IMR-90 (cell line): ENCODE measurements at regions not wholly inside any gene's neighbourhood (a gene's known extent, or its start where the extent isn't known, plus 50 kb on each side); places are given as distances from the start of the nearest gene placed in this dataset.

ENCODE experiments used
- ATAC-seq: fragments of 200-7000 bp; cut with Tn5 transposase; 2 replicates; pipeline ENCODE4 v1.9.1; 2020; ENCODE audit warnings: low read depth, mild to moderate bottlenecking, moderate library complexity
- BruUV-seq: library from RNA; stranded (reverse); fragments of 400-500 nt; replicated peaks from 2 replicates; lab custom pipeline; 2021; lab: Mats Ljungman, UMichigan
- CTCF ChIA-PET: fragments of 300-600 bp; formaldehyde crosslinking; extraction: SDS; loops from one replicate; lab custom pipeline; 2021; ENCODE audit warnings: antibody characterized with exemption; lab: Yijun Ruan, JAX
- POLR2A ChIA-PET: fragments of 300-600 bp; sonication (Branson Sonifier 250); formaldehyde crosslinking; loops from one replicate; lab custom pipeline; 2022; ENCODE audit warnings: antibody characterized with exemption; ENCODE audit not compliant: unreplicated experiment; lab: Charles Lee
- DNase-seq: peaks from one replicate; pipeline ENCODE4 v3.0.0; 2013
- H2AFZ ChIP-seq: replicated peaks from 2 replicates; pipeline ENCODE3; 2013; ENCODE audit warnings: low read length, mild to moderate bottlenecking; ENCODE audit not compliant: poor library complexity
- H2AK5ac ChIP-seq: 2 replicates; pipeline ENCODE4 v1.6.1; 2013; ENCODE audit warnings: low read depth, low read length, inconsistent platforms
- H2AK9ac ChIP-seq: replicated peaks from 2 replicates; pipeline ENCODE3; 2013; ENCODE audit warnings: mild to moderate bottlenecking, low read depth, low read length, moderate library complexity; ENCODE audit not compliant: poor library complexity
- H2BK120ac ChIP-seq: 2 replicates; pipeline ENCODE4 v1.6.1; 2013; ENCODE audit warnings: low read depth, low read length, inconsistent platforms
- H2BK15ac ChIP-seq: 3 replicates; pipeline ENCODE4 v1.6.1; 2013; ENCODE audit warnings: low read depth, low read length, inconsistent platforms
- H2BK20ac ChIP-seq: 2 replicates; pipeline ENCODE4 v1.6.1; 2013; ENCODE audit warnings: low read depth, mild to moderate bottlenecking, inconsistent platforms, low read length, moderate library complexity
- H2BK5ac ChIP-seq: 2 replicates; pipeline ENCODE4 v1.6.1; 2013; ENCODE audit warnings: mild to moderate bottlenecking, low read depth, low read length, inconsistent platforms; ENCODE audit not compliant: poor library complexity, severe bottlenecking
- H3K14ac ChIP-seq: replicated peaks from 2 replicates; pipeline ENCODE4 v1.6.1; 2013; ENCODE audit warnings: low read depth, low read length, inconsistent platforms
- H3K18ac ChIP-seq: 2 replicates; pipeline ENCODE4 v1.6.1; 2013; ENCODE audit warnings: low read depth, low read length, control low read depth
- H3K23ac ChIP-seq: 2 replicates; pipeline ENCODE4 v1.6.1; 2013; ENCODE audit warnings: low read depth, low read length, inconsistent platforms
- H3K27ac ChIP-seq: 2 replicates; pipeline ENCODE4 v1.5.1; 2013; ENCODE audit warnings: mild to moderate bottlenecking, control low read depth, low read length; ENCODE audit not compliant: insufficient read depth
- H3K27me3 ChIP-seq: 2 replicates; pipeline ENCODE4 v1.6.1; 2013; ENCODE audit warnings: low read length; ENCODE audit not compliant: control insufficient read depth, insufficient read depth
- H3K36me3 ChIP-seq: 2 replicates; pipeline ENCODE4 v1.6.1; 2013; ENCODE audit warnings: low read length, mixed read lengths; ENCODE audit not compliant: control insufficient read depth, insufficient read depth
- H3K4ac ChIP-seq: 2 replicates; pipeline ENCODE4 v1.6.1; 2013; ENCODE audit warnings: low read depth, low read length, inconsistent platforms
- H3K4me1 ChIP-seq: 2 replicates; pipeline ENCODE4 v1.6.1; 2013; ENCODE audit warnings: low read length, mixed read lengths; ENCODE audit not compliant: control insufficient read depth, insufficient read depth
- H3K4me2 ChIP-seq: 2 replicates; pipeline ENCODE4 v1.6.1; 2013; ENCODE audit warnings: low read depth, mild to moderate bottlenecking, control low read depth, low read length, moderate library complexity
- H3K4me3 ChIP-seq: 2 replicates; pipeline ENCODE4 v1.5.1; 2013; ENCODE audit warnings: low read depth, mild to moderate bottlenecking, control low read depth, low read length, moderate library complexity; ENCODE audit not compliant: insufficient read depth
- H3K56ac ChIP-seq: 2 replicates; pipeline ENCODE4 v1.6.1; 2013; ENCODE audit warnings: low read length, inconsistent platforms; ENCODE audit not compliant: insufficient read depth; ENCODE audit errors: extremely low read depth
- H3K79me1 ChIP-seq, 2 experiments: 2 replicates each; pipeline ENCODE4 v1.6.1; 2013; ENCODE audit warnings: low read length in 2 of 2, inconsistent platforms in 1 of 2, low read depth in 1 of 2
- H3K9ac ChIP-seq: 2 replicates; pipeline ENCODE4 v1.6.1; 2013; ENCODE audit warnings: low read depth, low read length, control low read depth
- H3K9me1 ChIP-seq: 2 replicates; pipeline ENCODE4 v1.6.1; 2013; ENCODE audit warnings: low read length, inconsistent platforms; ENCODE audit not compliant: insufficient read depth
- H3K9me3 ChIP-seq: 2 replicates; pipeline ENCODE4 v1.6.1; 2013; ENCODE audit warnings: low read length; ENCODE audit not compliant: control insufficient read depth, insufficient read depth
- H4K20me1 ChIP-seq: 2 replicates; pipeline ENCODE4 v1.6.1; 2013; ENCODE audit warnings: low read length, inconsistent platforms; ENCODE audit not compliant: insufficient read depth
- H4K5ac ChIP-seq: 2 replicates; pipeline ENCODE4 v1.6.1; 2013; ENCODE audit warnings: mild to moderate bottlenecking, low read depth, low read length, control low read depth
- H4K8ac ChIP-seq, 2 experiments: 2 replicates each; pipeline ENCODE4 v1.6.1; 2013; ENCODE audit warnings: low read depth in 2 of 2, low read length in 2 of 2, control low read depth in 1 of 2, inconsistent platforms in 1 of 2
- H4K91ac ChIP-seq: 2 replicates; pipeline ENCODE4 v1.6.1; 2013; ENCODE audit warnings: low read depth, low read length, inconsistent platforms; ENCODE audit not compliant: insufficient read depth
- BHLHE40 ChIP-seq: fragments of 150-350 bp; IDR thresholded peaks from 2 replicates; pipeline ENCODE4 v1.6.1; 2016; ENCODE audit warnings: mild to moderate bottlenecking, low read depth, low read length
- CEBPB ChIP-seq: IDR thresholded peaks from 2 replicates; pipeline ENCODE4 v1.6.1; 2012; ENCODE audit warnings: low read depth, low read length, improper control_type of control experiment
- CHD1 ChIP-seq: IDR thresholded peaks from 2 replicates; pipeline ENCODE4 v1.6.1; 2012; ENCODE audit warnings: low read depth, low read length, improper control_type of control experiment
- FOS ChIP-seq: fragments of 150-350 bp; IDR thresholded peaks from 2 replicates; pipeline ENCODE4 v1.6.1; 2016; ENCODE audit warnings: low read depth, low read length
- MAFK ChIP-seq: IDR thresholded peaks from 2 replicates; pipeline ENCODE4 v1.6.1; 2012; ENCODE audit warnings: low read depth, low read length, improper control_type of control experiment
- MAZ ChIP-seq: IDR thresholded peaks from 2 replicates; pipeline ENCODE4 v1.6.1; 2012; ENCODE audit warnings: low read depth, mild to moderate bottlenecking, low read length, improper control_type of control experiment, moderate library complexity, borderline replicate concordance
- MXI1 ChIP-seq: IDR thresholded peaks from 2 replicates; pipeline ENCODE4 v1.6.1; 2012; ENCODE audit warnings: low read depth, mild to moderate bottlenecking, low read length, moderate library complexity, borderline replicate concordance
- NFE2L2 ChIP-seq: fragments of 150-350 bp; IDR thresholded peaks from 2 replicates; pipeline ENCODE4 v1.6.1; 2016; ENCODE audit warnings: low read depth, mild to moderate bottlenecking, low read length
- POLR2A ChIP-seq: IDR thresholded peaks from 2 replicates; pipeline ENCODE4 v1.6.1; 2012; ENCODE audit warnings: mild to moderate bottlenecking, low read depth, low read length
- RAD21 ChIP-seq: IDR thresholded peaks from 2 replicates; pipeline ENCODE4 v1.6.1; 2012; ENCODE audit warnings: low read length, improper control_type of control experiment
- RCOR1 ChIP-seq: IDR thresholded peaks from 2 replicates; pipeline ENCODE4 v1.6.1; 2012; ENCODE audit warnings: mild to moderate bottlenecking, low read length, improper control_type of control experiment; ENCODE audit not compliant: insufficient replicate concordance
- SMC3 ChIP-seq: fragments of 150-350 bp; IDR thresholded peaks from 2 replicates; pipeline ENCODE4 v1.6.1; 2016; ENCODE audit warnings: low read depth, mild to moderate bottlenecking, antibody characterized with exemption, low read length, moderate library complexity
- WGBS, 2 experiments: methylation state at CpG; one replicate each; pipeline versions ENCODE4 v1.1.5 to v1.1.7; 2013; ENCODE audit warnings: missing lambda C conversion rate in 2 of 2; ENCODE audit not compliant: insufficient read length in 1 of 2; ENCODE audit errors: extremely low coverage in 2 of 2; 5-methylcytosine and 5-hydroxymethylcytosine counted together
- dilution Hi-C: fragments of 300-500 bp; cut with HindIII; formaldehyde crosslinking; loops from one replicate; pipeline ENCODE4 v1.14.3; 2018; ENCODE audit warnings: low sequenced_read_pairs; ENCODE audit not compliant: unreplicated experiment
- in situ Hi-C: fragments of 300-500 bp; cut with MboI; formaldehyde crosslinking; loops from 3 replicates; pipeline ENCODE4 v1.14.3; 2019; ENCODE audit warnings: low sequenced_read_pairs, inconsistent platforms, mixed read lengths
- intact Hi-C: fragments of 100-400 bp; cut with micrococcal nuclease; formaldehyde crosslinking; loops from 2 replicates; pipeline ENCODE4 v1.10.0; 2022
- TF ChIP-seq, protein P1 (sequence below): conservative IDR thresholded peaks from 2 replicates; pipeline ENCODE4 v1.5.1; 2012; ENCODE audit warnings: mild to moderate bottlenecking, low read depth, low read length, improper control_type of control experiment
- TF ChIP-seq, protein P2 (sequence below): fragments of 150-350 bp; IDR thresholded peaks from 2 replicates; pipeline ENCODE4 v1.6.1; 2016; ENCODE audit warnings: low read depth, mild to moderate bottlenecking, low read length, moderate library complexity, borderline replicate concordance
- TF ChIP-seq, protein P3 (sequence below): fragments of 150-350 bp; IDR thresholded peaks from 2 replicates; pipeline ENCODE4 v1.6.1; 2017; ENCODE audit warnings: mild to moderate bottlenecking, antibody characterized with exemption, low read length, low read depth

DNA sequence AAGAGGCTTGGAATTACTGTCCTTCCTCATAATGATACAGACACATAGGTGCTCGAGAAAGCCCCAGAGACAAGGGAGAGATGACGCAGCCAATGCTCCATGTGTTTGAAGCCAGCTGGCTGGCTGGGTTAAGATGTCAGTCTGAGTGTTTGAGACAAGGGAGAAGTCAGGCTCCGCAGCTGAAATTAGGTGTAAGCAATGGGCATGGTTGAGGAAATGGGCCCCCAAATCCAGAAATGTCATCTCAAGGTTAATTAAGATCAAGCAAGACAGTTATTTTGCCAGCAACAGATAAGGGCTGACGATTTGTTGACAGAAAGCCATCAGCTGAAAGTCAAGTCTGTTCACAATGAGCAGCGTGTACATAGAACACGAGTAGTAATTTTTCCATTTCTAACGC is 713.4 kb downstream of the IRX1 start:
- Histone ChIP-seq H3K18ac (no peak overlapping the region), H4K5ac (no peak overlapping the region)
- intact Hi-C loops: no loop called here

More for the DNA sequence above, 713.4 kb downstream of the IRX1 start:
- DNase-seq (no peak), ATAC-seq (no peak)
- TF ChIP-seq SMC3: no peak
- TF ChIP-seq POLR2A: no peak
- no peak for TF ChIP-seq RAD21
- no peak for TF ChIP-seq FOS
- TF ChIP-seq MAFK: no peak
- TF ChIP-seq BHLHE40: no peak
- no peak for TF ChIP-seq NFE2L2
- TF ChIP-seq MXI1: no peak
- TF ChIP-seq CEBPB: no peak
- no peak for TF ChIP-seq CHD1
- TF ChIP-seq, protein P1, sequence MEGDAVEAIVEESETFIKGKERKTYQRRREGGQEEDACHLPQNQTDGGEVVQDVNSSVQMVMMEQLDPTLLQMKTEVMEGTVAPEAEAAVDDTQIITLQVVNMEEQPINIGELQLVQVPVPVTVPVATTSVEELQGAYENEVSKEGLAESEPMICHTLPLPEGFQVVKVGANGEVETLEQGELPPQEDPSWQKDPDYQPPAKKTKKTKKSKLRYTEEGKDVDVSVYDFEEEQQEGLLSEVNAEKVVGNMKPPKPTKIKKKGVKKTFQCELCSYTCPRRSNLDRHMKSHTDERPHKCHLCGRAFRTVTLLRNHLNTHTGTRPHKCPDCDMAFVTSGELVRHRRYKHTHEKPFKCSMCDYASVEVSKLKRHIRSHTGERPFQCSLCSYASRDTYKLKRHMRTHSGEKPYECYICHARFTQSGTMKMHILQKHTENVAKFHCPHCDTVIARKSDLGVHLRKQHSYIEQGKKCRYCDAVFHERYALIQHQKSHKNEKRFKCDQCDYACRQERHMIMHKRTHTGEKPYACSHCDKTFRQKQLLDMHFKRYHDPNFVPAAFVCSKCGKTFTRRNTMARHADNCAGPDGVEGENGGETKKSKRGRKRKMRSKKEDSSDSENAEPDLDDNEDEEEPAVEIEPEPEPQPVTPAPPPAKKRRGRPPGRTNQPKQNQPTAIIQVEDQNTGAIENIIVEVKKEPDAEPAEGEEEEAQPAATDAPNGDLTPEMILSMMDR: no peak
- TF ChIP-seq, protein P2, sequence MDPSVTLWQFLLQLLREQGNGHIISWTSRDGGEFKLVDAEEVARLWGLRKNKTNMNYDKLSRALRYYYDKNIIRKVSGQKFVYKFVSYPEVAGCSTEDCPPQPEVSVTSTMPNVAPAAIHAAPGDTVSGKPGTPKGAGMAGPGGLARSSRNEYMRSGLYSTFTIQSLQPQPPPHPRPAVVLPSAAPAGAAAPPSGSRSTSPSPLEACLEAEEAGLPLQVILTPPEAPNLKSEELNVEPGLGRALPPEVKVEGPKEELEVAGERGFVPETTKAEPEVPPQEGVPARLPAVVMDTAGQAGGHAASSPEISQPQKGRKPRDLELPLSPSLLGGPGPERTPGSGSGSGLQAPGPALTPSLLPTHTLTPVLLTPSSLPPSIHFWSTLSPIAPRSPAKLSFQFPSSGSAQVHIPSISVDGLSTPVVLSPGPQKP: no peak
- no peak for TF ChIP-seq RCOR1
- TF ChIP-seq MAZ: no peak
- TF ChIP-seq, protein P3, sequence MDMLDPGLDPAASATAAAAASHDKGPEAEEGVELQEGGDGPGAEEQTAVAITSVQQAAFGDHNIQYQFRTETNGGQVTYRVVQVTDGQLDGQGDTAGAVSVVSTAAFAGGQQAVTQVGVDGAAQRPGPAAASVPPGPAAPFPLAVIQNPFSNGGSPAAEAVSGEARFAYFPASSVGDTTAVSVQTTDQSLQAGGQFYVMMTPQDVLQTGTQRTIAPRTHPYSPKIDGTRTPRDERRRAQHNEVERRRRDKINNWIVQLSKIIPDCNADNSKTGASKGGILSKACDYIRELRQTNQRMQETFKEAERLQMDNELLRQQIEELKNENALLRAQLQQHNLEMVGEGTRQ: no peak
- H3K9ac ChIP-seq: no peak overlapping the region
- no peak overlapping the region for H2AK9ac ChIP-seq
- ChIA-PET CTCF (no interaction called here), POLR2A (no interaction called here)
- H3K4ac ChIP-seq: no peak overlapping the region
- H2AK5ac ChIP-seq: no peak overlapping the region
- peaks cover 34% of the 10 kb centered on the region for H3K9me3 ChIP-seq
- no peak overlapping the region for H3K27ac ChIP-seq
- H3K56ac ChIP-seq: no peak overlapping the region
- H3K23ac ChIP-seq: no peak overlapping the region
- no peaks in the 10 kb centered on the region for H4K20me1 ChIP-seq
- H4K91ac ChIP-seq: no peak overlapping the region
- no peaks in the 10 kb centered on the region for H3K27me3 ChIP-seq
- H3K4me2 ChIP-seq: no peak overlapping the region
- no peak overlapping the region for H2AFZ ChIP-seq
- no peak overlapping the region for H2BK20ac ChIP-seq
- no peak overlapping the region for H3K14ac ChIP-seq
- H3K36me3 ChIP-seq: no peaks in the 10 kb centered on the region
- H3K79me1 ChIP-seq: no peaks in the 10 kb centered on the region
- H4K8ac ChIP-seq: no peak overlapping the region
- H2BK5ac ChIP-seq: no peak overlapping the region
- dilution Hi-C loops (no loop called here), in situ Hi-C loops (no loop called here)
- H3K4me3 ChIP-seq: no peak overlapping the region
- no peaks in the 10 kb centered on the region for H3K4me1 ChIP-seq
- BruUV-seq: no TSS peak
- H2BK120ac ChIP-seq: no peak overlapping the region
- no peak overlapping the region for H2BK15ac ChIP-seq
- no peaks in the 10 kb centered on the region for H3K9me1 ChIP-seq
- WGBS, 2 experiments: no CpG with 5 or more reads among the region's 7 CpGs
